GM11168 (cell line): ENCODE measurements at regions not wholly inside any gene's neighbourhood (a gene's known extent, or its start where the extent isn't known, plus 50 kb on each side); places are given as distances from the start of the nearest gene placed in this dataset.

Source experiments
- in situ Hi-C: fragments of 300-500 bp; cut with MboI; formaldehyde crosslinking; loops from one replicate; pipeline ENCODE4 v1.12.0; 2022; ENCODE audit warnings: low sequenced_read_pairs; ENCODE audit not compliant: unreplicated experiment

DNA sequence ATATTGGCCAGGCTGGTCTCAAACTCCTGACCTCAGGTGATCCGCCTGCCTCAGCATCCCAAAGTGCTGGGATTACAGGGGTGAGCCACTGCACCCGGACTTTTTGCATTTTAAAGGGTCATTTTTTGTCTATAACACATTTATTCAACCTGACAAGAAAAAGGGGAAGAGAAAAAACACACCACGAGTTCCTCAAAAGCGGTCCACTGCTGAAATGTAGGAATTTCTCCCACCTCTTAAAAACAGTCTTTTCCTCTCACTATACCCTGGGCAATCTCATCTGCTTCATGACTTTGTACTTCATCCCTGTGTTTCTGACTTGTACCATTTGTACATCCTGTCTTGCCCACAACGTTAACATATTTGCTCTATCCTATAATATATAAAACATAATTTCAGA, 413.3 kb upstream of the PTBP2 start:
- in situ Hi-C loops, result no loop called here

DNA sequence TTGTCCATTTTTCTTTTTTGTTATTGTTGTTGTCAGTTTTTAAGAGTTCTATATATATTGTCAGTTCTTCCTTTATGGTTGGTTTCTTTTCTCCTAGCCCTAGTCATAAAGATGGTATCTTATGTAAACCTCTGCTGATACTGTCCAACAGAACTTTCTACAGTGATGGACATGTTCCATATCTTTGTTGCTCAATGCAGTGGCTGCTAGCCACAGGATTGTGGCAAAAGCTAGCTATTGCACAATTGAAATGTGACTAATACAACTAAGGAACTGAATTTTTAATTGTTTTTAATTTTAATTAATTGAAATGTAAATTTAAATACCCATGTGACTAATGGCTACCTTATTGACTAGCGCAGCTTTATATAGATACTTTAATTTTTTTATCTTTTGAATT, 411.8 kb upstream of the PTBP2 start:
- in situ Hi-C loops, result no loop called here

DNA sequence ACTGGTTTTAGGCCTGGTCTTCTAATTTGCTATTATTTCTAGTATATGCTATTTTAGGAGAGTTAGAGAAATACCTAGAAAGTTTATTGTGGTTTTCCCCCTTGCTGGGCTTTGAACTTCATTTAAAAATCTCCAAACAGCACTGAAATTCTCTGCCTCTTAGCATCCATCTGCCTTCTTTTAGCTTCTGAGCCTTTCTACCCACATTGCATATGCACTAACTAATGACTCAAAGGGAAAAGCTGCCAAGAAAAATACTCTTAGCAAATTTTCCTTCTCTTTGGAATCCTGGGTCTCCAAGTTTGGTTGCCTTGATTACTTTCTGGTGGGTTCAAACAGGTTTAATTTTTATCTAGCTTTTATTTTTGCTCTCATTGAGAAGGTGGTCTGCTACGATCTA, 408.4 kb upstream of the PTBP2 start:
- in situ Hi-C loops, result no loop called here

DNA sequence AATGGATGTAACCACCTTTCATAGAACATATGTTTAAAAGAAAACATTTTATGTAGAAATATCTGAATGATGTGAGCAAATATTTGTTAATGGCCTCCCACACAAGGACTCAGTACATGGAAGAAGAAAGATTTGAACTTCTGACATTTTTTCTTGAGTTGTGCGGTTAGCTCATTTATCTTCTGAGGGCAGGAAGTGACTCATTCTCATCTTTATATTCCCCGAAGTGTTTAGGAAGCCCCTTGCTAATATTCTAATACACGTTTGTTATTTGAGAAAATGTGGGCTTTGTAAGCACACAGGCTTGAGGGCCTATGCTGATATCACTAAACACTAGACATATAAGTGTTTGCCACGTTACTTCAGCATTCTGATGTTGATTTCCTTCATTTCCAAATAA, 392.5 kb upstream of the PTBP2 start:
- in situ Hi-C loops, result no loop called here

DNA sequence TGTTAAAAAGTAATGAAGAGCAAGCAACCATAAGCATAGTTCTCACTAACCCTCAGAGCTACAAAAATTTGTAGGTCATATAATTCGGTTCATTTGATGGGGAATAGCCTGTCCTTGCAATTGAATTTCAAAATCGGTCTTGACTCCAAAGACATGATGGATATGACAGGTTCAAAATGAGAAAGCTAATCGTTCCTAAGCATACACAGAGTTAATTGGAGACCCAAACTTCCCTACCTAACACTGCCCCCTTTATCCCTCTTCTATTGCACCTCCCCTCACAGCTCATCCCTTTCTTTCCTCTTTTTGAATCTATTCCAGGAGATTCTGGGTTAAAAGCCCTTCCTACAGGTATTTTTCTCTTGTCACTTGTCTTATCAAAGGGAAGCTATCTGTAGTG, 390.0 kb upstream of the PTBP2 start:
- in situ Hi-C loops, result no loop called here

DNA sequence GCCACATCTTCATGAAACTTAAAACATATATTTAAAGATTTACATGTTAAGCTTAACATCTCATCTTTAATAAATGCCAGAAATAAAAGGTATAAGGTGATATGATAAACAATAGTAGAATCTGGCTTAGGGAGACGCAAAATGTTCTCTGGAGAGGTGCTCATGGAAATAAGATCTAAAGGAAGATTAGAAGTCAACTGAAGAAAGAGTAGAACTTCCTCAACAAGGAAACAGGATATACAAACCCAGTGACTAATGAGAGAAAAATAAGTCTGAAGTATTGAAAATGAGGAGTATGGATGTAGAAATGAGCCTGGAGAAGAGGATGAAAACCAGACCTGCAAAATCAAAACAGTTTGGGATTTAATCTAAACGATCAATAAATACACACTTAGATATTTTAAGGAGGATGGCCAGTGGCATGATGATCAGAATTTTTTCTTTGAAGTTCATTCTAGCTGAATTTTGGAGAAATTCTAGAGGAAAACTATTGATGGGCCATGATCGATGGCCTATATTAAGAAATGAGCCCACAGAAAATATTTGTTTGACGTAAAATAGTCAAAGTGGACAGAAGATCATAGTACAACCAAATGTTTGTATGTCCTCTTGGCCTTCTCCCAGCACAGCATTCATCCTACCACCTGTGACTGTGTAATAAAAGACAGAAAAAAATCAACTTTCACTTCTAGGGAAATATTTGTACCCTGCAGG, 387.9 kb upstream of the PTBP2 start:
- in situ Hi-C loops, result no loop called here

DNA sequence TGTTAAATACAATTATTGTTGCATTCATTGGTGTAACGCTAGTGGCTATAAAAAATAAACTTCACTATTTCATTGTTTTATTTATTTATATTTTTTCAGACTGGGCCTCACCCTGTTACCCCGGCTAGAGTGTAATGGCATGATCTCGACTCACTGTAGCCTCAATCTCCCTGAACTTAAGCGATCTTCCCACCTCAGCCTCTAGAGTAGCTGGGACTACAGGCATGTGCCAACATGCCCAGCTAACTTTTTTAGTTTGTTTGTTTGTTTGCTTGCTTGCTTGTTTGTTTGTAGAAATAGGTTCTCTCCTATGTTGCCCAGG, 387.4 kb upstream of the PTBP2 start:
- in situ Hi-C loops, result no loop called here

DNA sequence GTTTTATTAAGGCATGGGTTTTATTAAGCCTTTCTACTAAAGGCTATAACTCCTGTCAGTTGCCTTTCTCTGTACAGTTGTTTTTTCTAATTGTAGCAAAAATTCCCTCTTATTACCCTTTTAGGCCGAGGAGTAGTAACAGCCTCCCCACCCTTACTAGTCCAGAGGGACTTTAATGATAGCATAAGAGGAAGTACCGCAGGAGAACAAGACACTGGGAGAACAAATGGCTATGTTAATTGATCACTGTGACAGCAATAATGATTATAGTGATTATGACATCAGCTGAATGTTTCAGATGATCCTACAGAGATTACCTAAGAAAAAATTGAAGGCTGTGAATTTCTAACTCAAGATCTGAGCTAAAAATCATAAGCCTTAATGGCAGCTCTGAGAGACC, 383.0 kb upstream of the PTBP2 start:
- in situ Hi-C loops, result no loop called here

DNA sequence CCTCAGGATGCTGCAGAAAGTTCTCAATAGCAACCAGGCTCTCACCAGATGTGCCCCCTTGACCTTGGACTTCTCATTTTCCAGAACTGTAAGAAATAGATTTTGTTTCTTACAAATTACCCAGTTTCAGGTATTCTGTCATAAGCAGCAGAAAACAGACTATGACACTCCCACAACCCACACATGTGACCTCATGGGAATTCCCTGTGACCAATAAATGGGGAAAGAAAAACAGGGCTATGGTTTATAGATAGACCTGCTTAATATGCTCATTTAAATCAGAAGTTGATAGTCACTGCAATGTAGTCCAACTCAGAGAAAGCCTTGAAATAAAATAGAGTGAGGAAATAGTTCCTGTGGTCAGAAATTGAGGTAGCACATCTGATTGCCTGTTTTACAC, 380.9 kb upstream of the PTBP2 start:
- in situ Hi-C loops, result no loop called here

DNA sequence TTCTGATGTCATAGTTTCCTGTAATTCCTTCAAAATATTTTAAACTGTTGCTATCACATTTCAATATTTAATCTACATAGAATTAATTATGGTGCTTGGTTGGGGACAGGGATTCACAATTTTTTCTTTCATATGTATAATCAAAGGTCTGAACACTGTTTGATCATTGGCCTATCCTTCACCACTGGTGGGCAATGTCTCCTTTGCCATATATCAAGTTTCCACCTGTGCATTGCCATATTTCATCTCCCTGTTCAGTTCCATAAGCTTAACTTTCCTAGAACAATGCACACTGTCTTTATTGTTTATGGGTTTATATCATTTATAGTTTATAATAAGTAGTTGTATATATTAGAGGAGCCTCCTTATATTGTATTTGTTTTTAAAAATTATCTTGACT, 374.9 kb upstream of the PTBP2 start:
- in situ Hi-C loops, result no loop called here

DNA sequence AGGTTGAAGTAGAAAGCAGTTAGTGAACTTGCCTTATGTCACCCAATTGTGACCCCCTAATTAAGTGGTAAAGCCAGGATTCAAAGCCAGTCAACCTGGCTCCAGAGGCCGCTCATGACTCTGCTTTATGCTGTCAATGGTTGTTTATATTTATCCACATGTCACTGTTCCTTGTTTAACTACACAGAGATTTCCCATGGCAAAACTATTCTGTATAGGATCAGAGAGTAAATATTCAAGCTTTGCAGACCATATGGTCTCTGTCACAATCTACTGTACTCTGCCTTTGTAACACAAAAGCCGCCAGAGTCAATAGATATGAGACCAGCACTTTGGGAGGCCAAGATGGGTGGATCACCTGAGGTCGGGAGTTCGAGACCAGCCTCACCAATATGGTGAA, 371.7 kb upstream of the PTBP2 start:
- in situ Hi-C loops, result no loop called here

DNA sequence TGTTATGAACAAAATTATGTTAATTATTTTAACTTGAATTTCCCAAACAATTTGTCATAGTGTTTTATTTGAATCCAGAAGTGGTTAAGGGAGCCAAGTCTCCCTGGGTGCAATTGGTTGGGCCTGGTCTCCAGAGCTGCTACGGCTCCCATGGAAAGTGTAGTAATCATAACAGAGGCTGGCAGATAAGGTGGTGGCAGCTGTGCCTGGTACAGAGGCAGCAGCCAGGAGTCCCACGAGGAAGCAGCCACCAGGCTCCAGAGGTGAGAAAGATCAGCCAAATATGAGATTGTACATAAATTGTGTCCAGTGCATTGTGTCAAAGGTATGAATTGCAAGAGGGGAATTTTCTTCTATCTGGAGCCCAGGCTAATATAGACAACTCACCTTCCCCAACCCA, 368.9 kb upstream of the PTBP2 start:
- in situ Hi-C loops, result no loop called here

DNA sequence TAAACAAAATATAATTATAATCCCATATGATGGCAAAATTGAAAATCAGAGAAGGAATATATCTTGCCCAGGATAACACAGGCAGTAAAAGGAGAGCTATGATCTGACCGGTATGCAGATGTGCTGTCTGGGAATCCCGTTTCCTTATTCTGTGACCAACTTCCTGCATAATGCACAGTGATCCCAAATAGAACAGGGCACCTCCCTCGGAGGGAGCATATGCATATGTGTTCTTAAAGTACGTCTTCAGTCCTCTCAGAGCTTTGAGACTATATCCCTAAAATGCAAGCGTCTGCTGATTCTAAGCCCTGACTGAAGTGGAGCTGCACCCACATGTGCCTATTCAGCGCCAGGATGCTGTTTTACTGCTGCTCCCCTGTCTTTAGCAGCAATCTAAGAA, 366.1 kb upstream of the PTBP2 start:
- in situ Hi-C loops, result no loop called here

DNA sequence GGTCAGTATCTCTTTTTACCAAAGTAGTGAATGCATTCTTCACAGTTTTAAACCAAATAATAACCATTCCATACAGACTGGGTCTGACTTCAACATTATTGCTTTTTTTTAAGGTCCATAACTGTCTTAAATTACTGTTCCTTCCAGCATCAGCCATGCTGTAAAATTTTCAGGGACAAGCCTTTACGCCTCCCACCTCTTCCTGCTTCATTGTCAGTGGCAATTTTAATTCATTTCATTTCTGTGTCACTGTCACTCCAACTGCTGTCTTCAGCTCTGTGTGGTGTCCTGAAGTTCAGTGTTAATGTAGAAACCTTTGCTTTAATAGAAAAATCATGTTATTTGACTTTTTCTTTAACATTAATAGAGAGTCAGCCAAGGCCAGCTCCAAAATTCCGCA, 365.6 kb upstream of the PTBP2 start:
- in situ Hi-C loops, result no loop called here

DNA sequence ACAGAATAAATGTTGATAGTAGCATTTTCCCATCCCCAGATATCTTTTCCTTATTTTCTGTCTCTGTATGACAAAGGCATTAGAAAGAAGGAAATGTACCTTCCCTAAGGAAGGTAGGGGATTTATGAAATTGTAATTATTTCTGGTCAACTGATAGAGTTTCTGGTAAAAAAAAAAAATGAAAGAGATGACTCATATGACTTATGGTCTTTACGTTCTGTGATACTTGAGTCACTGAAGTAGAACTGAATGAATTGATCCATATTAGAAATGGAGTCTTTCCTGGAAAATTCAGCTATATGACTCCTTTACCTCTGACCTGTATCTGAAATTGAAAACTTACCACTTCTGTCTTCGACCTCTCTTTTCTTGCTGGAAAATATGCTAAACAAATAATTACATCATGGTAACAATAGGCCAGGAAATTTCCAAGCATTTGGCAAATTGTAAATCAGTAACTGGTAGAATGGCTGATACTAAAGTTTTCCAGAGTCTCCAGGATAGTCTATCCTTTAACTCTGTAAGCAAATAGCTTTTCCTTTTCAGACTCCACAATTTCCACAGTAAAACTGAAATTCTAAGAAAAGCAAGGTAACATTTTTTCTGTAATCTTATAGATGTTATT, 364.3 kb upstream of the PTBP2 start:
- in situ Hi-C loops, result no loop called here

DNA sequence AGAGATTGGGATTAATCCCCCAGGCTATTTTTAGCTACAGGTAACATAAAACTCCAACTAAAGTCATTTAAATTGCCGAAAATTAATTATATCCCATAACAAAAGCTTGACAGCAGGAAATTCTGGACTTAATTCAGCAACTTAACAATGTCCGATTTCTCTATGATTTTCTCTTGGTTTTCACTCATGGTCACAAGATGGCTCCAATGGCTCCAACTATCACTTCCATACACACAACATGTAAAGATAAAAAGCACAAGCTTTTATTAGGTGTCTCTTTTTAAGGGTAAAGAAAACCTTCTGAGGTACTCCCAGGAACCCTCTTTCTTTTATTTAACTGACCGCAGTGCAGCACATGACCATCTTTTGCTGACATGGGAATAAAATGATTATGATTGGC, 363.5 kb upstream of the PTBP2 start:
- in situ Hi-C loops, result no loop called here

DNA sequence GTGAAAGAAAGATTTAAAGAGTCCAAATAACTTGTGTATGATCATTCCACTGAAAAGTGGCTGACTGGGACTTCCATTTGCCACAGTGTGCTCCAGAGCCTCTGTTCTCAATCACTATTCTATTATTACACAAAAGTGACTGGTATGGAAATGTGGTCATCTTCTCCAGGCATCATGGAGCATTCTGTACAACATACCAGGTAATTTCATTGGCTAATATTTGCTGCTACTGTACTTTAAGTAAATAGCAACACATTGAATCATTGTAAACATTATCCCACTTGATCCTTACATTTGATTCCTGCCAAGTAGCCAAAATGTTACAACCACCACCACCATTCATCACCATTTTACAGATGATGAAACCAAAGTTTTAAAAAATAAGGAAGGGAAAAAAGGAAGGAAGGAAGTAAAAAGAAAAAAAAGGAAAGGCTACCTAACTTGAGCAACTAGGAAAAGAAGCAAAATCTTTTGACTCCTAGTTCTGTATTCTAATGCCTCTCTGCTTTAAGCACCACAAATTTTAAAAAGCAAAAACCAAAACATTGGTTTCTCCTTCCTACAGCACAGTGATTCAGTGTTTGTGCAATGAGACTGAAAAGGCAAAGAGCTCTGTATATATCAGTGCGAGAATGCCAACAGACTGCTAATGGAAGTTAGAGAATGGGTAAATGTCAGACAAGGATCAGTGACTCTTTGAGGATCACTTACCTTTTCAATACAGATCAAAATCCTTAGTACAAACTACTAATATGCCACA, 361.4 kb upstream of the PTBP2 start:
- in situ Hi-C loops, result no loop called here

DNA sequence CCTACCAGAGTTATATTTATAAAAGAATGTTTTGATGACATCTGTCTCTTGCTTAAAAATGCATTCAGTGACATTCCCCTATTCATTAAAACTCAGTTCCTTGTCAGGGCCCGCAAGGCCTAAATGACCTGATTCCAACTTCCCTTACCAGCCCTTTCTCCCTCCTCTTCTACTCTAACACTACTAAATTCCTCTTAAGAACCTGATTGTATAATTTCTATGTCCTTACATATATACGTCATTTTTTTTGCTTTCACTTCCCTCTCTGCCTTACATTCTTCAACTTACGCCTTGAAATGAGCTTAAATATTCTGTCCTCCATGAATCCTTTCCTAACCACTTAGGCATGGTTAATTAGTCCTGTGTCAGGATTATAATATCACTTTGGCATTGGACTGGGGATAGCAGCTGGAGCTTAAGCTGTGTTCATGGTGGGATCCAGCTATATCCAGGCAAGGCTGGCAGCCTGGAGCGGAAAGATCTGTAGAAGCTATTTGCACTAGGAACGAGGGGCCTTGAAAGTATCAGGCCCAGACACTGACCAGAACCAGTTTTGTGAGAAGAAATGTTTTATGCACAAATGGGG, 360.2 kb upstream of the PTBP2 start:
- in situ Hi-C loops, result no loop called here

DNA sequence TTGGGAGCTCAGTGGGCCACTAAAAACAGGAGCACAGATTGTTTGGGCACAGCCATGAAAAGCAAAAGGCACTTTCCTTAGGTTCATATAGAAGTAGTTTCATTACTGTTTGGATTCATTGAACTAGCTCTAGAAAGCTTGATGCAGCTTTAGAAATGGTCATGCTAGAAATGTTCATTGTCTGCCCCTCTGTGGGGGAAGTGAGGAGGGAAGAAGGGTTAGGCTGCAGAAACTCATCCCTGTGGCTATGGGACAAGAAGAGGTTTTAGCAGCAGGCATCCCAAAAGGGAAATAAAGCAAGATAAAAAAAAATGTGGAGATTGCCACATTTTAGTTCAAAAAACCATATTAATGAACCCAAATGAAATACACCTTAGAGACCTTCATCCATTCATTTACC, 359.6 kb upstream of the PTBP2 start:
- in situ Hi-C loops, result no loop called here

DNA sequence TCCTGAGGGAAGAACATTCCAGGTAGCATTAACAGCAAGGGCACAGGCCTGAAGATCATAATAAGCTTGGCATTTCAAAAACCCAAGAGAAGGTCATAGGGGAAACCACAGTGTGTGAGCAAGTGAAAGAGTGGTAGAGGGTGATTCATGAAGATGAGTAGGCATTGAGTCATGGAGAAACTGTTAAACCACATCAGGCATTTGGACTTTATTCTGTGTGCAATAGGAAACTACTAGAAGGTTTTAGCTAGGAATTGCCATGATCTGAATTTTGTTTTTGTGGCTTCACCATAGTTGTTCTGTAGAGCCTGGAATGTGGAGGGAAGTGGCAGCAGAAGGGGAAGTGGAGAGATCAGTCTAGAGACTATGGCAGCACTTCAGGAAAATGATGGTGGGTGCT, 359.0 kb upstream of the PTBP2 start:
- in situ Hi-C loops, result no loop called here

DNA sequence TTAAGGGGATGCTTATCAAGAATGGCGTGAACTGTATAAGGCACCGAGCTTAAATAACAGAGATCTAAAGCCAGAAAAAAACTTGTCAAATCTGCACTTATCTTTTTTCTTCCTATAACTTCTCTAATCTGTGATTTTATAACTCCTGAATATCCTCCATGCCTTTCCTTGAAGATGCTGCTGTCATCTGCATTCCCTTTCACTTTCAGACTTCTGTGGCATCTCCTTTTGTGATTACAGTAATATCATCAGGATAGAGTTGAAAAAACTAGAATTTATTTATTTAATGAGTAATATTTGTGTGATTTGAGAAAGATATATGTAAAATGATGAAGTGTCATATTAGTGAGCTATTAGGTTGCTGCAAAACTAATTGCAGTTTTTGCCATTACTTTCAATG, 357.8 kb upstream of the PTBP2 start:
- in situ Hi-C loops, result no loop called here

DNA sequence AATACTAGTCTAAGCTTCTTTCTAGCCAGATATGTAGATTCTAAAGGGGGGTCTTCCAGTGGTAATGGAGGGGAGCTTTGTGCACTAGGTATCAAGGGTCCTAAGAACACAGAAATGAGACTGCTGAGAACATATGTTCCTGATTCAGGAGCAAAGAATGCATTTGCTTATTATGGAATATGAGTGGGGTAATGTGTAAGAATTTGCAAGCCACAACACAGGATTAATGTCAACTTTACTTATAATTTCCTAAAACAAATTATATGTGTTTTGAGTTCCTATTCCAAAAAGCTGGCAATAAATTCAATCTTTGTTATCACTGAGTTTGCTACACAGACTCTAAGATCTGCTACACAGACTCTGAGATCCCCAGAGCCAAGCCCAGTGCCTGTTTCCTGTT, 357.0 kb upstream of the PTBP2 start:
- in situ Hi-C loops, result no loop called here
